Activated CD8-positive, alpha-beta T cell treated with anti-CD3 and anti-CD28 coated beads for 36 hours (primary cell): ENCODE measurements at regions not wholly inside any gene's neighbourhood (a gene's known extent, or its start where the extent isn't known, plus 50 kb on each side); places are given as distances from the start of the nearest gene placed in this dataset.

Source experiments
- ATAC-seq: fragments of 200-7000 bp; cut with Tn5 transposase; one replicate; pipeline ENCODE4 v1.10.0; 2021; ENCODE audit warnings: mild to moderate bottlenecking, moderate library complexity
- CTCF ChIA-PET: fragments of 350-600 bp; sonication (Branson Sonifier 250); formaldehyde crosslinking; loops from one replicate; lab custom pipeline; 2021; ENCODE audit warnings: antibody characterized with exemption; lab: Charles Lee
- POLR2A ChIA-PET: fragments of 350-600 bp; sonication (Branson Sonifier 250); formaldehyde crosslinking; loops from one replicate; lab custom pipeline; 2021; ENCODE audit warnings: antibody characterized with exemption; lab: Charles Lee
- DNase-seq: peaks from one replicate; pipeline ENCODE4 v3.0.0-alpha.2; 2020
- H3K27ac Mint-ChIP-seq: one replicate; pipeline ENCODE4 v1.8.0; 2021; ENCODE audit warnings: mild to moderate bottlenecking, mixed read lengths
- H3K27me3 Mint-ChIP-seq: one replicate; pipeline ENCODE4 v1.8.0; 2021; ENCODE audit warnings: mixed read lengths
- H3K36me3 Mint-ChIP-seq: one replicate; pipeline ENCODE4 v1.8.0; 2021; ENCODE audit warnings: low read depth, mixed read lengths
- H3K4me1 Mint-ChIP-seq: one replicate; pipeline ENCODE4 v1.8.0; 2021; ENCODE audit warnings: low read depth, mixed read lengths
- H3K4me3 Mint-ChIP-seq: one replicate; pipeline ENCODE4 v1.8.0; 2021; ENCODE audit warnings: mild to moderate bottlenecking, moderate library complexity, mixed read lengths
- H3K9me3 Mint-ChIP-seq: one replicate; pipeline ENCODE4 v1.8.0; 2021; ENCODE audit warnings: mixed read lengths
- intact Hi-C: fragments of 100-400 bp; cut with micrococcal nuclease; formaldehyde crosslinking; loops from one replicate; pipeline ENCODE4 v1.10.0; 2022
- TF ChIP-seq, protein P1 (sequence below): fragments of 200-600 bp; IDR thresholded peaks from one replicate; pipeline ENCODE4 v1.8.0; 2022; ENCODE audit warnings: antibody characterized with exemption, mild to moderate bottlenecking

DNA sequence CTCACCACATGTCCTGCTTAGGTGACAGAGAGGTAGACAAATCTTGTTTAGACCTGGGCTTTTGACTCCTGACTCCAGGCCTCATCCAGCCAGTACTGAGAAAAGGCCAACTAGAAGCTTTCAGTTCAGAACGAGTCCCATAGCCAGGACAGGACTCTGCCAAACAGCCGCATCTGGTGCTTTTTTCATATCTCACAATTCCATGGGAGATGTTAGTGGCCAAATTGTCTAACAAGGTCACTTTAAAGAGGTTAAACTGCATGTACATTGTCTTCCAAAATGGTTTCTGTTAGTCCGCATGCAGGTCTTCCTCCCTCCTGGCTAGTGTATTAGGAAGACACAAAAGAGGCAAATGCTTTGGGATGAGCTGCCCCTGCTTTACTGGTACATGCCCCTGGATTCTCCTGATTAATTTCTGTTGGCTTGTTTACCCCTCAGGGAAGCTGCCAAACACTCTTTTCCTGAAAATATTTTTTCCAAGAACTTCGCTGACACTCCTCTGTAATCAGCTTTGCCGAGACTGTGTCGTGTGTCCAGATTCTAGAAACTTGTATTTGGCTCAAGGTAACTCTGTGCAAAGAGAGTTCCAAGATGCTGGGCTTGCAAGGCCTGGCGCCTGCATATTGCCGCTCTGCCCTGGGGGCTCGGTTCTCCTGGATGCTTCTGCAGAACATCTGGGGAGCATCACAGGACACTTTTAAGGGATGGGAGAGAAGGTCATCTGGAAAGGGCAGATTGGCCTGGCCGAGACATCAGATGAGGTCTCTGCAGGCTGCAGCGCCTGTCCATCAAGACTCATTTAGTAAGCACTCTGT lies 209.2 kb upstream of the APCDD1 start:
- CTCF ChIA-PET: no interaction called here
- no peaks in the 10 kb centered on the region for H3K4me1 Mint-ChIP-seq

DNA sequence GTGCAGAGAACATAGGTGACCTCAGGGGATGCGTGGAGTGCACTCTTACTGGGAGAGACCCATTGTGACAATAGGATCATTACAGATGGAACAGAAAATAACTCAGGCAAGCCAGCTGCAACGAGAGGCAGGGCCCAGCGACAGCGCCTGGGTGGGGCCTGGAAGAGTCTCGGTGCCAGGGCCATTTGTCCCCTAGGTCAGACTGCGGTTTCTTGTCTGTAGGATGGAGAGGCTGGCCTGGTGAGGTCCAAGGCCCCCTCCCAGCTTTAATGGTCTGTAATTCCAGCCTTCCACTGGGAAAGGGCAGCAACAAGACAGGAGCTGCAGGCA lies 208.6 kb upstream of the APCDD1 start:
- no peak overlapping the region for H3K27ac Mint-ChIP-seq
- H3K27me3 Mint-ChIP-seq: no peaks in the 10 kb centered on the region
- CTCF ChIA-PET: no interaction called here
- no peaks in the 10 kb centered on the region for H3K4me1 Mint-ChIP-seq
- H3K9me3 Mint-ChIP-seq: no peaks in the 10 kb centered on the region
- no peaks in the 10 kb centered on the region for H3K36me3 Mint-ChIP-seq
- POLR2A ChIA-PET: no interaction called here
- intact Hi-C loops: no loop called here
- DNase-seq (no peak), ATAC-seq (no peak)
- TF ChIP-seq, protein P1, sequence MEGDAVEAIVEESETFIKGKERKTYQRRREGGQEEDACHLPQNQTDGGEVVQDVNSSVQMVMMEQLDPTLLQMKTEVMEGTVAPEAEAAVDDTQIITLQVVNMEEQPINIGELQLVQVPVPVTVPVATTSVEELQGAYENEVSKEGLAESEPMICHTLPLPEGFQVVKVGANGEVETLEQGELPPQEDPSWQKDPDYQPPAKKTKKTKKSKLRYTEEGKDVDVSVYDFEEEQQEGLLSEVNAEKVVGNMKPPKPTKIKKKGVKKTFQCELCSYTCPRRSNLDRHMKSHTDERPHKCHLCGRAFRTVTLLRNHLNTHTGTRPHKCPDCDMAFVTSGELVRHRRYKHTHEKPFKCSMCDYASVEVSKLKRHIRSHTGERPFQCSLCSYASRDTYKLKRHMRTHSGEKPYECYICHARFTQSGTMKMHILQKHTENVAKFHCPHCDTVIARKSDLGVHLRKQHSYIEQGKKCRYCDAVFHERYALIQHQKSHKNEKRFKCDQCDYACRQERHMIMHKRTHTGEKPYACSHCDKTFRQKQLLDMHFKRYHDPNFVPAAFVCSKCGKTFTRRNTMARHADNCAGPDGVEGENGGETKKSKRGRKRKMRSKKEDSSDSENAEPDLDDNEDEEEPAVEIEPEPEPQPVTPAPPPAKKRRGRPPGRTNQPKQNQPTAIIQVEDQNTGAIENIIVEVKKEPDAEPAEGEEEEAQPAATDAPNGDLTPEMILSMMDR: no peak
- no peak overlapping the region for H3K4me3 Mint-ChIP-seq

More for the DNA sequence above, 209.2 kb upstream of the APCDD1 start:
- Mint-ChIP-seq H3K27me3 (no peaks in the 10 kb centered on the region), H3K4me3 (no peak overlapping the region), H3K27ac (no peak overlapping the region), H3K9me3 (no peaks in the 10 kb centered on the region), H3K36me3 (no peaks in the 10 kb centered on the region)
- no peak for DNase-seq
- POLR2A ChIA-PET: no interaction called here
- TF ChIP-seq, protein P1: no peak
- no peak for ATAC-seq
- intact Hi-C loops: no loop called here

DNA sequence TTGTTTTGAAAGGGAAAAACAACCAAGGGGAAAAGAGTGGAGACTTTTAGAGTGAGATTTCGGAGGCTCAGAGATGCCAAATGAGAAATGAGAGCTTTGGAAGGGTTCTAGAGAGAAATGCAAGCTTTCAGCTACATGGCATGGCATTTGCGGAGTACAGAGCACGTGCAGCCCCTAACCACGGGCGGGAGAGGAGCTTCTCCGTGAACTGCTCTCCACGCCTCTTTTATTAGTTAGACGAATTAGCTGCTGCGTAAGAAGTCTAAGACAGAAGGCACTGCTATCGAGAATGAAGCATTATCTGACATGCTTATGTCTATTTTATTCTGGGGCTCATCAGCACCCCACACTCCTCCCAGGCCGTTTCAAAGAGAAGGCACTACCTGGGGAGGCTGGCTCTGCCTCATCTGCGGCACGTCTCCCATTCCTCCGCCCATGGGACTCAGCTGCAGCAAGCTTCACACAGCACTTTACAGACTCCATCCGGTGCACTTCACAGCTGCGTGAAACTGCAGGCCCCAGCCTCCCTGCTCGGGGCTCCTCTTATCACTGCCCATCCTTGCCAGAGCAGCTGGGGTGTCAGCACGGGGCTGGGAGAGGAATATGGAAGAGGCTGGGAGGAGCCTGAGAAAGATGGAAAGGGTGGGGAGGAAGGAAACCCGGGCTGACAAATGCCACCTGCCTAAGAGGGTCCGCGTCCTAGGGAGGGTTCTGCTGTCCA lies 207.3 kb upstream of the APCDD1 start:
- intact Hi-C loops: no loop called here

DNA sequence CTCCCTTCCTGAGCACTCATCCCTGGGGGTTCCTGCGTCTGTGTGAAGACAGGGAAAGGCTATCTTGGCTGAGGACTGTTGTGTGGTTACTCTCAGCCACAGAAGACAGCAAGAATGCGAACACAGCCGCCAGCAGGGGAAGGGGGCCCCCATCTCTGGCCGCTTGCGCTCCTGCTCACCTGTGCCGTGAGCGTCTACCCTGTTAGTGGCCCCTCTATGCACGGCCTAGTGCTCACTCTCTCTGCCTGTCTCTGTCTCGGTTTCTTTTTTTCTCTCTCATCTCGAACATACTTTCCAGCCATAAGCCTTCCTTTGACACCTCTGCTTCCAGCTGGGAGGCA lies 206.7 kb upstream of the APCDD1 start:
- no peaks in the 10 kb centered on the region for H3K9me3 Mint-ChIP-seq
- H3K27me3 Mint-ChIP-seq: no peaks in the 10 kb centered on the region
- no peaks in the 10 kb centered on the region for H3K36me3 Mint-ChIP-seq
- ChIA-PET POLR2A (no interaction called here), CTCF (no interaction called here)
- DNase-seq: no peak
- H3K4me1 Mint-ChIP-seq: no peaks in the 10 kb centered on the region
- no peak for ATAC-seq
- H3K4me3 Mint-ChIP-seq: no peak overlapping the region
- TF ChIP-seq, protein P1: no peak
- no peak overlapping the region for H3K27ac Mint-ChIP-seq
- intact Hi-C loops: no loop called here

More for the DNA sequence above, 207.3 kb upstream of the APCDD1 start:
- ChIA-PET CTCF (no interaction called here), POLR2A (no interaction called here)
- no peaks in the 10 kb centered on the region for H3K36me3 Mint-ChIP-seq
- DNase-seq (no peak), ATAC-seq (no peak)
- no peaks in the 10 kb centered on the region for H3K9me3 Mint-ChIP-seq
- no peaks in the 10 kb centered on the region for H3K4me1 Mint-ChIP-seq
- no peak overlapping the region for H3K27ac Mint-ChIP-seq
- TF ChIP-seq, protein P1: no peak
- no peaks in the 10 kb centered on the region for H3K27me3 Mint-ChIP-seq
- no peak overlapping the region for H3K4me3 Mint-ChIP-seq

DNA sequence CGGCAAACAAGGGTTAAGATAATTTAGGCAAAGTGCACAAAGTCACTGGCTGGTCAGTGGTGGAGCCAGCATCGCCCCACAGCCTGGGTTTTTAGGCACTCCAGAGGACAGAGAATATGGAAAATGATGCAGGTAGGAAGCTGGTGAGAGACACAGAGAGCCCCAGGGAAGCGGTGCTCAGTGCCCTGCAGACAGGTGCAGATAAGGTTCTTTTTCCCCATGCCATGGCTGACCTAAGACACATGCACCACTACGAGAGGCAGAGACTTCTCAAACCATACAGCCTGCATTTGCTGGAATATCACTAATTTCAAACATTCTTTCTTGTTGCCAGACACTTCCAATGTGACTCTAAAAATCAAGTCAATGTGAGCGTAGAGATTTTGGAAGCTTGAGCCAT lies 205.7 kb upstream of the APCDD1 start:
- Mint-ChIP-seq H3K4me3 (no peak overlapping the region), H3K9me3 (no peaks in the 10 kb centered on the region)

More for the DNA sequence above, 205.7 kb upstream of the APCDD1 start:
- POLR2A ChIA-PET: interaction anchor here (1.0 kb wide), 1 partner anchor 40 kb away, joined by 3 read pairs; no protein-coding TSS in a partner anchor
- Mint-ChIP-seq H3K27ac (no peak overlapping the region), H3K36me3 (no peaks in the 10 kb centered on the region), H3K27me3 (no peaks in the 10 kb centered on the region), H3K4me1 (no peaks in the 10 kb centered on the region)
- TF ChIP-seq, protein P1: no peak
- DNase-seq (no peak), ATAC-seq (no peak)
- CTCF ChIA-PET: no interaction called here
- intact Hi-C loops: no loop called here
